Neural cell (in vitro differentiated cells): ENCODE measurements at regions not wholly inside any gene's neighbourhood (a gene's known extent, or its start where the extent isn't known, plus 50 kb on each side); places are given as distances from the start of the nearest gene placed in this dataset.

Experiments used
- H2AFZ ChIP-seq: fragments of 200-600, 300-800 bp; sonication (generic), shearing (Covaris generic); 2 replicates; pipeline ENCODE4 v1.6.0; 2014; ENCODE audit warnings: low read depth, mild to moderate bottlenecking, antibody characterized with exemption, low read length, moderate library complexity
- H3F3A ChIP-seq: fragments of 200-600 bp; shearing (Covaris generic); 2 replicates; pipeline ENCODE4 v1.6.1; 2016; ENCODE audit warnings: mild to moderate bottlenecking, moderate library complexity, mixed read lengths, antibody characterized with exemption, low read length; ENCODE audit not compliant: insufficient read depth, poor library complexity, severe bottlenecking
- H3K27ac ChIP-seq: fragments of 200-600, 300-800 bp; sonication (generic), shearing (Covaris generic); 2 replicates; pipeline ENCODE4 v1.5.1; 2014; ENCODE audit warnings: mild to moderate bottlenecking, low read length, moderate library complexity
- H3K27me3 ChIP-seq: fragments of 300-800, 200-600 bp; sonication (generic), shearing (Covaris generic); 2 replicates; pipeline ENCODE4 v1.6.0; 2014; ENCODE audit warnings: mild to moderate bottlenecking, low read depth, low read length, moderate library complexity; ENCODE audit not compliant: insufficient read depth
- H3K36me3 ChIP-seq: fragments of 300-800, 200-600 bp; sonication (generic), shearing (Covaris generic); 2 replicates; pipeline ENCODE4 v1.5.1; 2014; ENCODE audit warnings: mild to moderate bottlenecking, antibody characterized with exemption, low read length, moderate library complexity; ENCODE audit not compliant: insufficient read depth
- H3K4me2 ChIP-seq: fragments of 300-800, 200-600 bp; sonication (generic), shearing (Covaris generic); 2 replicates; pipeline ENCODE4 v1.6.0; 2014; ENCODE audit warnings: mild to moderate bottlenecking, low read length
- H3K4me3 ChIP-seq: fragments of 300-800, 200-600 bp; sonication (generic), shearing (Covaris generic); 2 replicates; pipeline ENCODE4 v1.5.1; 2014; ENCODE audit warnings: mild to moderate bottlenecking, low read length, moderate library complexity
- H3K79me2 ChIP-seq: fragments of 200-600 bp; shearing (Covaris generic); replicated peaks from 2 replicates; pipeline ENCODE4 v1.6.0; 2014; ENCODE audit warnings: mild to moderate bottlenecking, low read length, moderate library complexity; ENCODE audit not compliant: insufficient read depth
- H3K9ac ChIP-seq: fragments of 300-800, 200-600 bp; sonication (generic), shearing (Covaris generic); 2 replicates; pipeline ENCODE4 v1.6.1; 2016; ENCODE audit warnings: mild to moderate bottlenecking, low read length, mixed read lengths
- H3K9me2 ChIP-seq: fragments of 200-600 bp; shearing (Covaris generic); 2 replicates; pipeline ENCODE4 v1.6.1; 2016; ENCODE audit warnings: mild to moderate bottlenecking, low read length, mixed read lengths; ENCODE audit not compliant: insufficient read depth
- H3K9me3 ChIP-seq: fragments of 200-600, 300-800 bp; sonication (generic), shearing (Covaris generic); 2 replicates; pipeline ENCODE4 v1.6.1; 2016; ENCODE audit warnings: mild to moderate bottlenecking, mixed run types, low read length, moderate library complexity, mixed read lengths
- H4K20me1 ChIP-seq: fragments of 200-600 bp; shearing (Covaris generic); 2 replicates; pipeline ENCODE4 v1.6.1; 2016; ENCODE audit warnings: mild to moderate bottlenecking, mixed run types; ENCODE audit not compliant: insufficient read depth
- EP300 ChIP-seq: fragments of 450-650 bp; conservative IDR thresholded peaks from 2 replicates; pipeline ENCODE4 v1.6.1; 2014; ENCODE audit warnings: antibody characterized with exemption, mild to moderate bottlenecking, moderate library complexity; ENCODE audit not compliant: poor library complexity, severe bottlenecking
- EZH2 ChIP-seq: fragments of 200-600, 300-800 bp; shearing (Covaris generic), sonication (generic); IDR thresholded peaks from 2 replicates; pipeline ENCODE4 v1.6.1; 2014; ENCODE audit warnings: antibody characterized with exemption, low read length, borderline replicate concordance, mild to moderate bottlenecking; ENCODE audit not compliant: insufficient read depth, poor library complexity, severe bottlenecking
- MXI1 ChIP-seq: fragments of 450-650 bp; conservative IDR thresholded peaks from 2 replicates; pipeline ENCODE4 v1.6.1; 2014; ENCODE audit warnings: antibody characterized with exemption, mild to moderate bottlenecking; ENCODE audit not compliant: poor library complexity, severe bottlenecking
- POLR2AphosphoS5 ChIP-seq: IDR thresholded peaks from 2 replicates; pipeline ENCODE4 v1.6.1; 2012
- RAD21 ChIP-seq: fragments of 450-650 bp; conservative IDR thresholded peaks from 2 replicates; pipeline ENCODE4 v1.6.1; 2014; ENCODE audit warnings: antibody characterized with exemption, mild to moderate bottlenecking, moderate library complexity
- REST ChIP-seq: IDR thresholded peaks from 2 replicates; pipeline ENCODE4 v1.6.1; 2012; ENCODE audit warnings: borderline replicate concordance
- SMC3 ChIP-seq: fragments of 450-650 bp; conservative IDR thresholded peaks from 2 replicates; pipeline ENCODE4 v1.6.1; 2014; ENCODE audit warnings: antibody characterized with exemption, mild to moderate bottlenecking, moderate library complexity; ENCODE audit not compliant: poor library complexity
- TAF1 ChIP-seq: IDR thresholded peaks from 2 replicates; pipeline ENCODE4 v1.6.1; 2012; ENCODE audit warnings: low read depth
- TF ChIP-seq, protein P1 (sequence below): fragments of 450-650 bp; IDR thresholded peaks from 2 replicates; pipeline ENCODE4 v1.5.1; 2014; ENCODE audit warnings: antibody characterized with exemption, mild to moderate bottlenecking, moderate library complexity; ENCODE audit not compliant: poor library complexity, severe bottlenecking

- Histone ChIP-seq H3K9me3 (no peaks in the 10 kb centered on the region), H2AFZ (no peak overlapping the region)
- TF ChIP-seq REST (no peak), MXI1 (no peak), TAF1 (no peak), POLR2AphosphoS5 (no peak), RAD21 (no peak), EP300 (no peak), EZH2 (no peak), SMC3 (no peak)
- TF ChIP-seq, protein P1, sequence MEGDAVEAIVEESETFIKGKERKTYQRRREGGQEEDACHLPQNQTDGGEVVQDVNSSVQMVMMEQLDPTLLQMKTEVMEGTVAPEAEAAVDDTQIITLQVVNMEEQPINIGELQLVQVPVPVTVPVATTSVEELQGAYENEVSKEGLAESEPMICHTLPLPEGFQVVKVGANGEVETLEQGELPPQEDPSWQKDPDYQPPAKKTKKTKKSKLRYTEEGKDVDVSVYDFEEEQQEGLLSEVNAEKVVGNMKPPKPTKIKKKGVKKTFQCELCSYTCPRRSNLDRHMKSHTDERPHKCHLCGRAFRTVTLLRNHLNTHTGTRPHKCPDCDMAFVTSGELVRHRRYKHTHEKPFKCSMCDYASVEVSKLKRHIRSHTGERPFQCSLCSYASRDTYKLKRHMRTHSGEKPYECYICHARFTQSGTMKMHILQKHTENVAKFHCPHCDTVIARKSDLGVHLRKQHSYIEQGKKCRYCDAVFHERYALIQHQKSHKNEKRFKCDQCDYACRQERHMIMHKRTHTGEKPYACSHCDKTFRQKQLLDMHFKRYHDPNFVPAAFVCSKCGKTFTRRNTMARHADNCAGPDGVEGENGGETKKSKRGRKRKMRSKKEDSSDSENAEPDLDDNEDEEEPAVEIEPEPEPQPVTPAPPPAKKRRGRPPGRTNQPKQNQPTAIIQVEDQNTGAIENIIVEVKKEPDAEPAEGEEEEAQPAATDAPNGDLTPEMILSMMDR = no peak
Measured at GRCh38 chr5:135089912-135090311, 55.9 kb upstream of the PITX1 start.

GRCh38 chr5:135088911-135089310 is 54.9 kb upstream of the PITX1 start:
- H3K27me3 ChIP-seq = no peaks in the 10 kb centered on the region

More at GRCh38 chr5:135089912-135090311, 55.9 kb upstream of the PITX1 start:
- Histone ChIP-seq H3K27ac (no peak overlapping the region), H3K9me2 (no peaks in the 10 kb centered on the region), H3K27me3 (no peaks in the 10 kb centered on the region), H4K20me1 (no peaks in the 10 kb centered on the region), H3K4me3 (no peak overlapping the region), H3K79me2 (no peaks in the 10 kb centered on the region), H3K9ac (no peak overlapping the region), H3K36me3 (no peaks in the 10 kb centered on the region), H3K4me2 (no peak overlapping the region), H3F3A (no peaks in the 10 kb centered on the region)

More at GRCh38 chr5:135088911-135089310, 54.9 kb upstream of the PITX1 start:
- no peaks in the 10 kb centered on the region for H3K36me3 ChIP-seq
- H3K9me2 ChIP-seq = no peaks in the 10 kb centered on the region
- no peak overlapping the region for H2AFZ ChIP-seq
- H3F3A ChIP-seq = no peaks in the 10 kb centered on the region
- H4K20me1 ChIP-seq = no peaks in the 10 kb centered on the region
- H3K27ac ChIP-seq = no peak overlapping the region
- H3K79me2 ChIP-seq = no peaks in the 10 kb centered on the region
- H3K4me3 ChIP-seq = no peak overlapping the region
- H3K9ac ChIP-seq = no peak overlapping the region
- TF ChIP-seq POLR2AphosphoS5 (no peak), SMC3 (no peak), EP300 (no peak), REST (no peak), EZH2 (no peak), TAF1 (no peak), MXI1 (no peak), RAD21 (no peak)
- TF ChIP-seq, protein P1 = no peak
- H3K4me2 ChIP-seq = no peak overlapping the region
- H3K9me3 ChIP-seq = no peaks in the 10 kb centered on the region
